ENCODE measurements at regions not wholly inside any gene's neighbourhood (a gene's known extent, or its start where the extent isn't known, plus 50 kb on each side); places are given as distances from the start of the nearest gene placed in this dataset.
"Not testable (repeated sequence)": the region's sequence is repeated elsewhere in the genome, so short reads cannot be mapped to it uniquely, and the experiment has no call there.

GRCh38 chr17:70353408-70354092 is 184.2 kb downstream of the KCNJ2 start:
- DNase-seq: no peak
- no peak for ATAC-seq (ENCODE audit: poor library complexity)
- intact Hi-C loops (cut with DNase I): no loop called here

DNA sequence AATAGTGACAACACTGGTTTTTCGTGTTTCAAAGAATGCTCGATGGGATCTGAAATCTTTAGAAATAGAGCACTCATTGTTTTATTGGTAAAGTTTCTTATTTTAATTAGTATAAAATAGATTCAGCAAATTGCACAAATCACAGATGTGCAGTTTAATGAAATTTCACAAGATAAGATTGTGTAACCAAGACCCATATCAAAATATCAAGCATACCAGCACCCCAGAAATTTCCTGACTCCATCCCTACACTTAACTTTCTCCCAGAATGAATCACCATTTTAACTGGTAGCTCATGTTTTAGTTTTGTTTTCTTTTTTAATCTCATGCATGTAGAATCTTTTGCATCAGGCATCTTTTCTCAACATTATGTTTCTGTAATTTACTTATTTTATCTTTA is 185.9 kb downstream of the KCNJ2 start:
- intact Hi-C loops (cut with DNase I): no loop called here
- ATAC-seq (ENCODE audit: poor library complexity): no peak

GRCh38 chr17:70357190-70357589 is 187.9 kb downstream of the KCNJ2 start:
- ATAC-seq (ENCODE audit: poor library complexity): no peak
- intact Hi-C loops (cut with DNase I): no loop called here
- DNase-seq: no peak

More for the DNA sequence above, 185.9 kb downstream of the KCNJ2 start:
- DNase-seq: no peak

DNA sequence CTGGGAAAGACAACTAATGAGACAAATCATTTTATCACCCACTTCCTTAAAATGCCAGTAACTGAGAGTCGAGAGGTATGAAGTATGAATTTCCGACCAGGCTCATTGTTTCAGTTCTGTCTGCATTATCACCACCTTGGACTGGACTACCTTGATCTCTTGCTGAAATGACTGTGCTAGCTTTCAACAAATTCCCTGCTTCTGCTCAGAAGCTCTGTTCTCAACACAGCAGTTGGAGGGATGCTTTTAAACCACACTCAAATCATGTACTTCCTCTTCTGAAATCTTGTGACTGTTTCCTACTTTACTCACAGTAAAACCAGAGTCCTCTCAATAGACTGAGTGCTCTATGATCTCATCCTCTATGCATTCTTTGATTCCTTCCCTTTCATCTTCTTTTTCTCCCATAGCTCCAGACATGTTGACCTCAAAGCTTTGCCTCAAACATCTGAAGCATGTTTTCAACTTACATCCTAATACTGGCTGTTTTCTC is 195.8 kb downstream of the KCNJ2 start:
- intact Hi-C loops (cut with DNase I): no loop called here

DNA sequence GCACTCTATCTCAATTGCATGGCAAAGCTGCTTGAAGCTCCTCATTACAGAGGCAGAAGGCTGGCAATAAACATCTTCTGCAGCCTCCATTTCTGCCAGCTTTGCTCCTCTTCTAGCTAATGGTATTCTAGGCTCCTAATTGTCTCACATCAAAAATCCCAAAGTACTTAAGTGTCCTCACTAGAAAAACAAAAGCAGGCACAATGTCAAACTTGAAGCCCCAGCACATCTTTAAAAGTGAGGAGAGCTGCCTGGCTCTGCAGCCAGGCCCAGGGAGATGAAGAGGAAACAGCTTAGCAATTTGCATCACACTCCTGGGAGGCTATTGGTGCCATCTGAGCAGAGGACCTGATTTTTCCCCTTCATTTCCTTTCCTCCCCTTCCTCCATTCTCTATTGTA is 197.1 kb downstream of the KCNJ2 start:
- DNase-seq (no peak), ATAC-seq (ENCODE audit: poor library complexity) (no peak)
- intact Hi-C loops (cut with DNase I): no loop called here

More for the DNA sequence above, 195.8 kb downstream of the KCNJ2 start:
- DNase-seq (no peak), ATAC-seq (ENCODE audit: poor library complexity) (no peak)

- no peak for DNase-seq
- intact Hi-C loops (cut with DNase I): no loop called here
- no peak for ATAC-seq (ENCODE audit: poor library complexity)
These were observed 198.7 kb downstream of the KCNJ2 start for GRCh38 chr17:70368011-70368410.

DNA sequence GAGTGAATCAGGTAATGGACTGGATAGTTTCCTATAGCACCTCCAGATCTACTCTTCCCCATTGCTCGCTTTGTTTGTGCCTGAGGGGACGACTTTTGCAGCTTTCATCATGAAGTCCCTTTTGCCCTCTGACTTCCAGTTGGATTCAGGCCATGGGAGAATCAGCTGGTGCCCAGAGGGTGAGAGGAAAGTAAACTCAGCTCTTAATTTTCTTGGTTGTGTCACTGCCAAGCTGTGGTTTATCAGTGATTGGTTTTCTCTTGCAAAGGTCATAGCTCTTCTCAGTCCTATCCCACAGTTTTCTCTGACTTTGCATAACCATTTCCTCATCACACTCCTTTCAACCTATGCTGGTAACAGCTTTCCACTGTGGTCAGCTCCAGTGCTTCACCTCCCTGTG is 200.1 kb downstream of the KCNJ2 start:
- intact Hi-C loops (cut with DNase I): no loop called here
- no peak for DNase-seq
- ATAC-seq (ENCODE audit: poor library complexity): no peak

- no peak for ATAC-seq (ENCODE audit: poor library complexity)
- DNase-seq: no peak
- intact Hi-C loops (cut with DNase I): no loop called here
These were observed 201.5 kb downstream of the KCNJ2 start for GRCh38 chr17:70370816-70371215.

- DNase-seq: no peak
- no peak for ATAC-seq (ENCODE audit: poor library complexity)
- intact Hi-C loops (cut with DNase I): no loop called here
These were observed 204.0 kb downstream of the KCNJ2 start for GRCh38 chr17:70373369-70373768.

GRCh38 chr17:70374496-70374895 is 205.2 kb downstream of the KCNJ2 start:
- no peak for DNase-seq
- no peak for ATAC-seq (ENCODE audit: poor library complexity)
- intact Hi-C loops (cut with DNase I): no loop called here

DNA sequence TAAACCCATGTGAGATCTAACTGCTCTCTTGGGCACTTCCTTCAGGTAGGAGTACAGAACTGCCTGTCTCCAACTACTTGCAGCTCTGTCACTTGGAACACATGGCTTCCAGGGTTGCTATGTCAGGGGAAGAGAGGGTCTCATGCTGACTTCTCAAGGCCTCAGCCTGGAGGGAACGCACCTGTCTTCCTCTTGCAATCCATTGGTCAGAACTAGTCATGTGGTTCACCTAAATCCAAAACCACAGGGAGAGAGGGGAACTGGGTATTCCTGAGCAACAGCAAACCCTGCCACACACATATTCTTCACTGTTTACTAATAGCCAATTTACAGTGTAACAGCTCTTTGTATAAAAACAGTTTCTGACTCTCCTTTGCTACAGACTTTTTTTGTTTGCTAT is 206.1 kb downstream of the KCNJ2 start:
- intact Hi-C loops (cut with DNase I): no loop called here
- ATAC-seq (ENCODE audit: poor library complexity): no peak
- DNase-seq: no peak

- DNase-seq (no peak), ATAC-seq (ENCODE audit: poor library complexity) (no peak)
- intact Hi-C loops (cut with DNase I): no loop called here
These were observed 206.8 kb downstream of the KCNJ2 start for GRCh38 chr17:70375813-70376770.

DNA sequence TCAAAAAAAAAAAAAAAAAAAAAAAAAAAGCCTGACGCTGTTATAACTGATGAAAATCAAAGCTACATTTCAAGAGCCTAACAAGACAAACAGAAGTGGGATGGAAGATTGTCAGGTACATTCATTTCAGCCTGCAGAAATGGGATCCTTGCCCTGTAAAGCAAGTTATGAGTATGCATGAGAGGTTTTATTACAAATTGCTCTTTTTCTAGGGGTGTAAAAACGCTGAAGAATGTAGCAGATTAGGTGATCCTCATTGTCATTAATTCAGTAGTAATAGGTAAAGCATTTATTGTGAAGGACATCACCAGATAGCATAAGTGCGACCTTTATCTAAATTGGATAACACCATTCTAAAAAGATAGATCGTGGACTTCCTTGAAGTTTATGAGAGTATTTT is 208.3 kb downstream of the KCNJ2 start:
- no peak for DNase-seq
- ATAC-seq (ENCODE audit: poor library complexity): no peak
- intact Hi-C loops (cut with DNase I): no loop called here

DNA sequence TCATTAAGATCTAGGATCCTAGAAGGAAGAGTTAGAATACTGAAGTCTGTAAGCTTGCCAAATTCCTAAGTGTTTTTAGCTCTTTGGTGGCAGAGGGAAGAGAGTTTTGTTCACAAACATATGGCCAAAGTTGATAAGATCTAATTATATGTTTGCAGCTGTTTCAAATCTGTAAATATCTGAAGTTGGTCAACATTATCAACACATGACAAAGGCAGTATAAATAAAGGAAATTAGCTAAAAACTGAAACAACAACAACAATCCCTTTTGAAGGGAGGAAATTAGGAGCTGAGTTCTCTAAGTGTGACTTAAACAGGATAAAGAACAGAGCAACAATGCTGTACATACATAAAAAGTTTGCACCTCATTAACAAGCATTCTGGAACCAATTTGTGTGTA is 208.7 kb downstream of the KCNJ2 start:
- ATAC-seq (ENCODE audit: poor library complexity) (no peak), DNase-seq (no peak)
- intact Hi-C loops (cut with DNase I): no loop called here

DNA sequence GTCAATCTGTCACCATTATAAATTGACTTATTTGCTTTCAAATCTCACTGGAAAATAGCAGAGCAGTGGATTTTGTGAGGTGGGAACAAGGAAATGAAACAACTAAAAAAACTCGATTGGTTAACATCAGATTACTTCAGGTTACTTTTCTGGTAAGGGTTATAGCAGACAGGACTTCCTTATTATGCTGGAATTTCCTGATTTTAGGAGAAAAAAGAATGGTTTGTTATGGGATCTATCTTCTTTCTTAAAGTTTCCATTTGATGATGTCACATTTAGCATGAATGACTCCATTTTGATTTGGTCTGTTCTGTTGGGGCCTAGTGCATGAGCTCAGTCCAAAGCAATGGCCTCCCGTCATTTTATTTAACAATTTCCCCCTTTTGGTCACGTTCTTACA is 210.6 kb downstream of the KCNJ2 start:
- no peak for ATAC-seq (ENCODE audit: poor library complexity)
- DNase-seq: no peak
- intact Hi-C loops (cut with DNase I): no loop called here

GRCh38 chr17:70381916-70382315 is 212.6 kb downstream of the KCNJ2 start:
- ATAC-seq (ENCODE audit: poor library complexity); DNase-seq; intact Hi-C loops (cut with DNase I): not testable (repeated sequence)

DNA sequence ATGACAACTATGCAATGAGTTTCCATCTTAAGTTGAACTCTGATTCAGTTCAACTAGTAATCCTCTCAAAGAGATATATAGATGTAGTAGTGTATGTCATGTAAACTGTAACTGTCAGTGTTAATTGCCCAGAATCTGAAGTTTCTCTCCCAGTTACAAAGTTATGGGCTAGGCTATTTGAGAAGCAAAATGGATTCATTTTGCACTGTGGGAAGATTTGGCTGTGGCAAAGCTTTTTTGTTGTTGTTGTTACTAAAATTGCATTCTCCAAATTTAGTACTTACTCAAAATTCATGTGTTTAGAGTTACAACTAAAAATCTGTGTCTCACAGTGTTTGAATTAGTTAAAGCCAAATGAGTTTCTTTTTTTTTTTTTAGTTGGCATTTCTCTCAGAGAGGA is 219.0 kb downstream of the KCNJ2 start:
- intact Hi-C loops (cut with DNase I): no loop called here
- ATAC-seq (ENCODE audit: poor library complexity): no peak
- DNase-seq: no peak

DNA sequence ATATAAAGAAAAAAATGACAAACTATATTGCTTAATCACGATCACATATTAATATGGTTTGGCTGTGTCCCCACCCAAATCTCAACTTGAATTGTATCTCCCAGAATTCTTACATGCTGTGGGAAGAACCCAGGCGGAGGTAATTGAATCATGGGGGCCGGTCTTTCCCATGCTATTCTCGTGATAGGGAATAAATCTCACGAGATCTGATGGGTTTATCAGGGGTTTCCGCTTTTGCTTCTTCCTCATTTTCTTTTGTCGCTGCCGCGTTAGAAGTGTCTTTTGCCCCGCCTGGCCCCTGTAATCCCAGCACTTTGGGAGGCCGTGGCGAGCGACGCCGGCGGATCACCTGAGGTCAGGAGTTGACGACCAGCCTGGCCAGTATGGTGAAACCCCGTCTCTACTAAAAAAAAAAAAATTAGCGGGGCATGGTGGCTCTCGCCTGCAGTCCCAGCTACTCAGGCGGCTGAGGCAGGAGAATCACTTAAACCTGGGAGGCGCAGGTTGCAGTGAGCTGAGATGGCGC is 220.0 kb downstream of the KCNJ2 start:
- DNase-seq; ATAC-seq (ENCODE audit: poor library complexity); intact Hi-C loops (cut with DNase I): not testable (repeated sequence)

DNA sequence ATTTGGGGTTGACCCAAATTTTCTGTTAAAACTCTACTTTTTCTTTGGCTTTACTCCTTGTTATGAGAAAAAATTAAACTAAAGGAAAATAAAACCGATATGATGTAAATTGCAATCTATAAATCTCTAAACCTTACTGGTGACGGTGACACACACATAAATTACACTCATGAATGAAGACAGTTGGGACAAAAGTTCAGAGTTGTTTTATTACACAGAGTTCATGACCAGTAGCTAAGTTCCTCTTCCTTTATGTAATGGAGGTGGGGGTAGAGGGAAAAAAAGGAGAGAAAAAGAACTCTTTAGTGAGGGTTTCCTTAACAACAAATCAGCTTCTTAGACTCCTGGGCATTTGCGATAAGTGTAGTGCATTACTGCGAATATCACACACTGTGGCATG is 220.7 kb downstream of the KCNJ2 start:
- ATAC-seq (ENCODE audit: poor library complexity): no peak
- no peak for DNase-seq
- intact Hi-C loops (cut with DNase I): no loop called here

All from Right ventricle myocardium superior (tissue), 1 donor.